HG02885 (cell line): ENCODE measurements at regions not wholly inside any gene's neighbourhood (a gene's known extent, or its start where the extent isn't known, plus 50 kb on each side); places are given as distances from the start of the nearest gene placed in this dataset.

Experiments
- ATAC-seq: cut with Tn5 transposase; IDR thresholded peaks from one replicate; pipeline ENCODE4 v1.9.1; 2021; ENCODE audit warnings: mild to moderate bottlenecking; ENCODE audit not compliant: unreplicated experiment, poor library complexity

DNA sequence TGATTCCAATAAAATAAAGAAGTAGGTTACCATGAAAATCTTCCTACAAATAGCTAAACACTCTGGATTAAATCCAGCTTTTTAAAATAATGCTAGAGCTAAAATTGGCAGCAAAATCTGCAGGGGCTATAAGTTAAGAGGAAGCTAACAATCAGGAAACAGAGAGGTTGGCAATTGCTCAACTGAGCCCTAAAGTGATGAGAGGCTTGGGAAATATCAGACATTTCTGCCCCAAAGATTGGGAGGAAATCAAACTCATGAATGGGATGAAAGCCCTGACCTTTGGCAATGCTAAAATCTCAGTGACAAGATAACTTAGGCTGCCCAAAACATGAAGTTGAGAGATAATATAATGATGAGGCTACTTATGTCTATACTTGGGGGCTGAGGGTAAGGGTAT is 1437.9 kb downstream of the EFNB2 start:
- ATAC-seq = no peak

DNA sequence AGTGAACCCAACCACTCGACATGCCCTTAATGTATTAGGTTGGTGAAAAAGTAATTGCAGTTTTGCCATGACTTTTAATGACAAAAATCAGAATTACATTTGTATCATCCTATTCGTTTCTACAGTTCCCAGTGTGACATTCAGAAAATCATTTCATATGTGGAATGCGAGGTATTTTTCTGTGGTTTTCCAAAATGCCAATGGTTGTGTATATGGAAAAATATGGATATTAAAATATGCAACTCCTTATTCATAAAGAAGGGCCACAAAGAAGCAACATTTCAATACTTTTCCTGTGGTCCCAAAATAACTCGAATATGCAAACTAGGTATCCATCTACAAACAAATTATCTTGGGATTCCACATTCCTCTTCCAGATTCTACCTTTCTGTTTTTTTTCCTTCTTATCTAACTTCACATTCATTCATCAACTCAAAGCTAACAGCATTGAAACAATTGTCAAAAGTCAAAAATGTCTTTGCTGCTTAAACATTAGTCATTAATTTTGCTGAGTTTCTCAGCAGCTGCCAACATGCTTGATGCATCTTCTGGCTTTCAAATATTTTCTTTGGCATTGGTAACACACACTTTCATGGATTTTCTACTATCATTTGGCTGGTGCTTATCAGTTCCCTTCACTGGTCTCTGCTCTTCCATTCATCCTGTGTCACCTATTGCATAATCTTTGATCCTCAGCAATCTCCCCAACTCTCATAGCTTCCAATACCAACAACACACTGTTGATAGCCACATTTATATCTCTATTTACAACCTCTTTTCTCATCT is 1445.4 kb downstream of the EFNB2 start:
- ATAC-seq = no peak

DNA sequence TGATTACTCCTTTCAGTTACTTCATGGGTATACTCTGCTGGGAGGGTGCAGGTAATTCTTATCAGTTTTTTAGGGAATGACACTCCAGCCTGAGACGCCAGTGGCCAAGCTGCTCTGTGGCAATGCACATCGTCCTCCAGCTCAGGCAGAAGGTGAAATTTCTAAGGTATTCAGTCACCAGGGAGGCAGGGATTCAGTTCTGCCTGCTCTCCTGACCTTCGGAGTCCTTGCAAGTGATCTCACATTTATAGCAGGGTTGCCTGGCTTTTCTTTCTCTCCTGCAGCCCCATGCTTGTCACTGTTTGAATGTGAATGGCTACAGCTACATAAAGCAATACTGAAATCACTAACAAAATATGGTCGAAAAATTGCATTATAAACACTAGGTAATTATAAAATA is 1447.5 kb downstream of the EFNB2 start:
- ATAC-seq = no peak

DNA sequence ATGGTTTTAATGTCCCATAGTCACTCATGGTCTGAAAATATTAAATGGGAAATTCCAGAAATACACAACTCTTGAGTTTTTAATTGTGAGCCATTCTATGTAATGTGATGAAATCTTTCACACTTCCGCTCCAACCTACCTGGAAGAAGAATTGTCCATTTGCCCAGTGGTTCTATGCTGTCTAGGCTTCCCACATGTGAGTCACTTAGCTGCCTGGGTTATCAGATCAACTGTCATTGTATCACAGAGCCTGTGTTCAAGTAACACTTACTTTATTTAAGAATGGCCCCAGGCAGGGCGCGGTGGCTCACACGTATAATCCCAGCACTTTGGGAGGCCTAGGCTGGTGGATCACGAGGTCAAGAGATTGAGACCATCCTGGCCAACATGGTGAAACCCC is 1450.5 kb downstream of the EFNB2 start:
- ATAC-seq = no peak

DNA sequence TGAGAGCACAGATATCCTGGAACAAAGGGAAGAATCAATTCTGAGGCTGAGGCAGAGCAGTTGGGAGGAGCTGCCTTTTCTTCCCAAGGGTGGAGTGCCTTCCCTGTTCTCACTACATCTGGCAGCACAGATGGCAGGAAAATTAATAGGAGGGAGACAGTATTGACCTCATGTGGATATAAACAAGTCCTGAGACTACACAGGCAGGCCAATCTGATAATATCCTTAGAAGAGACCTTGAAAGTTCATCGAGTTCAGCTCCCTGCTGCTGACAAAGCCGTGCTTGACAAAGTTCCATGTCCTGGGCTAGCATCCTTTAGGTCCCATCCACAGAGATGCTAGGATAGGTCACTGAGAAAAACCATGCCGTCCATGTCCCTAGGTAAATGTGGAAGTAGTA is 1451.5 kb downstream of the EFNB2 start:
- no peak for ATAC-seq

DNA sequence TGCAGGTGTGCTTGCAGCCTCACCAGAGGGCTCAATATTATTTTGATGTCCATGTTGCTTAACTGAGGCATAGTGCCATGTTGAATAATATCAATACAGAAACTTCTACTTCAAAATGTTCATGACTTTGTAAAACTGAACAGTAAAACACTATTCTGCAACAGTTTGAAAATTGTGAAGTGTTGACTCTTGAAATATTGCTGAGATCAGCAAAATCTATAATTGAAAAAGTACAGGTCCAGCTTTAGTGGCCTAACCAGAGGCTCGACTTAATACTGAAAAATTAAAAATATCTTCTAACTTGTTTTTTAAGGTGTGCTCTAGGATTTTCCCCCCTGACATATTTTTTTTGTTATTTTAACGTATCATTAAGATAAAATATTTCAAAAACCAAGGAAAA is 1460.7 kb downstream of the EFNB2 start:
- ATAC-seq = no peak

DNA sequence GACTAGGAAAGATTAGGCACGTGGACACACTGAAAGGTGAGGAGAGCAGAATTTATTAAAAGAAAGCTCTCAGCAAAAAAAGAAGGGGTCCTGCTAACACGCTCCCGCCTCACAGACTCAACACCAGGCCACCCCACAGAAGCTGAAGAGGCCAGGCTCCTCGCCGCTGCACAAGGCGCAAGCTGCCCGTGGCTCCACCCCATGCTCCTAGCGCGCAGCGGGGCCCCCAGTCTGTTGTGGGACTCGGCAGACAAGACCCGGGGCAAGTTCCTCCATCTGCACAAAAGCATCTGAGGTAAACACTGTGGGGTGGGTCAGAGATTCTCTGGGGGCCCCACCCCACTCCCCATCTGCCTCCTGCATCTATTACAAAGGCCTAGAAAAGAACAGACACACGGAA is 1462.4 kb downstream of the EFNB2 start:
- ATAC-seq = no peak

DNA sequence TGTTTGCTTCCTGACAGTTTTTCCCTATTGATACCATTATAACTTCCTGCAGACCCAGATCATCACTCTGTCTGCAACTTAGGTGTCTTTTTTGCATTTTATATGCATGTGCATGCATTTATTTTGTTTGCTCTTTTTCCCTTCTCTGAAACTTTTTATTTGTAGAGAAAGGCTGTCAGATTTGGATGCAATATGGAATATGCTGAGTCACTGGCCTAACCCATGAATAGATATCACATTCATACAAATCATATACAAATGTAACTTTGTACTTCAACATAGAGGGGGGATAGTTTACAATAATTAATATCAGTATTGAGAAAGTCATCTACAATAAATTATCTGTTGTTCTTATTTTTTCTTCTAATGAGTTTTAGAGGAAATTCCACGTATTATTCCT is 1465.0 kb downstream of the EFNB2 start:
- no peak for ATAC-seq

DNA sequence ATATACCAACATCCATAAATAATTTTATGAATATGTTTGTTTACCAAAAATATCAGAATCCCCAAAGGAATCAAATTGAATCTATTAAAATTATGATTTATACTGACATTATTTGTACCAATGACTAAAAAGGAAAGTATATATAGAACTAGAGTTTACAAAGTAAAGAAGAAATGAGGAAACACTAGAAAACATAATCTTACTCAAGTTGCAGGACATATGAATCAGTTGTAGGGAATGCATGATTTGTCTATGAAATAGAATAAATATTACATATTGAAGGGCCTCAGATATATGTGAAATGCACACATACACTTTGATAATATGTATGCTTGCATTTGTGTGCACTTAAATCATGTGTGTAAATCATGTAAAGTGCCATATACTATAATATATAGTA is 1466.4 kb downstream of the EFNB2 start:
- ATAC-seq = no peak

DNA sequence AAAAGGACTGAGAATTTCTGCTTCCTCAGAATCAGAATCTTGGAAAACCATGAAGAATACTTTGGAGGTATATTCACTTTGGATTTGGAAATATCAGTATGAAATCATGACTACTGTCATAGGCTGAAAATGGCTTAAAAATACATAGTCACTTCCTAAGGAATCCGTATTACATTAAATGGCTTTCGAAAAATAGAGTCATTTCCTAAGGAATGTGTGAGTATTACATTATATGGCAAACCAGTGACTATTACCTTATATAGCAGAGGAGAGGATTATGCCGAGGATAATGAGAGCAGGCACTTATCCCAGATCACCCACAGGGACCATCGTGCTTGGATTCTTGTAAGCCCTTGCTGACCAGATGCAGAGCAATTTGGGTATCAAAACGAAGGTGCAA is 1471.8 kb downstream of the EFNB2 start:
- no peak for ATAC-seq

DNA sequence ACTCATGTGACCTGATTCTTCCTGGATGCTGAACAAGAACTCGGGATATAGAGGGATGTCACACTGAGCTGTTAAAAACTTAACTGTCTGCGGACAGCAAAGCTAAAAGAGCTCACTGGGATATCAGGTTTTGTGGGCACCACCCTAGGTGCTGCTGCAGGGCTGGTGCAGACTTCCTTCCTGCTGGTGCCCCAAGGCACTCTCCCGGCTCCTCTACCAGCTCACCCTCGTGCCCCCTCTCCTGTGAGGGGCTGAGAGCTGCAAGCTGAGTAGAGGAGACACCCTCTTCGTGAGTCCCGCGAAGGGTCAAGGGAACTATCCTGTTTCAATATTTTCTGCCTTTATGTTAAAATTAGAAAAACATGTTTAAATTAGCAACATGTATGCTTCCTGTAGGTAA is 1475.7 kb downstream of the EFNB2 start:
- no peak for ATAC-seq

DNA sequence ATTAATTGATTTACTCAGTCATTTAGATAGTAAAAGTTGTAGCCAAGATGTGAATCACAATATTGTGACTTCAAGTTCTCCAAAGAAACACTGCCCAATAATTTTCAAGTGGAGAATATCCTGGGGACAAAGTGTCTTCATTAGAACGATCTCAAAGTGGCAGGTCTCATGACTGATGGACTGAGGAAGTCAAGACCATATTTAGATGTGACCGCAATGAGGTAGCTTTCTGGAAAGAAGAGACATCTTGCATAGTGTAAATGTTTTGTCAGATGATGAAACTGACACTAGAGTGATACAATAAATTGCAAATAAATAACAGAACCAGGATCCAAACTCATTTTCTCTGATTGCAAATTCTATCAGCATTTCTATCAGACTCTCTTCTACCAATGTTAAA is 1476.9 kb downstream of the EFNB2 start:
- no peak for ATAC-seq

DNA sequence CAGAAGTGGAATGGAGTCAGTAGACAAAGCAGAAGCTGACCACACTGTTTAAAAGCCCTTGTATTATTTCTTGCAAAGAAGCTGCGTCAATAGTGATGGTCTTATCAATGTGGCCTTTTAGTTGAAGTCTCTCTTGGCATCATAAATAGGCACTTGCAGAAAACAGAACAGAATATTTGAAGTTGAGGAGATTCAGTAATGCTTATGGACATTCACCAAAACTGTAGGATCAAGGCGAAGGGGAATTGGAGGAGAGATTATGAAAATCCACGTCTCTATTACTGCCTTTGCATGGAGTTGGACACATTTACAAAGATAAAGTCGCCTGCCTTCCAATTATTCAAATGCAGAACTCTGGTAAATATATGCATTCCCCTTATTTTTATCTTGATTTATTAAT is 1482.8 kb downstream of the EFNB2 start:
- ATAC-seq = no peak

DNA sequence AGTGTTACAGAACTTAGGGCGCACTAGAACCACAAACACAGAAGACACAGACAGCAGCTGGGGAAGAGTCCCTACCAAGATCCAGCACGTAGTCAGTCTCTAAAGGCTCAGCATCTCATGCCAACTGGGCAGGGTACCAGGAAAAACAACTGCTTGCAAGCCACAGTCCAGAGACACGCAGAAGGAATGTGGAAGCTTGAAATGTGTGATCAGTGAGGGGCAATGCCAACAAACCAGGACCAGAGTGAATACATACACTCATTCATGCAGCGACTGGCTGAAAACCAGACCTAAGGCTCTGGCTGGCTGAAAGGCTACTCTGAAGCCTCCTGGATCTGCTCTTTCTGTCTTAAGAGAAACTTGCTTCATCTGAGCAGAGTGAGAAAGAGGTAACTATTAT is 1484.8 kb downstream of the EFNB2 start:
- ATAC-seq = no peak

DNA sequence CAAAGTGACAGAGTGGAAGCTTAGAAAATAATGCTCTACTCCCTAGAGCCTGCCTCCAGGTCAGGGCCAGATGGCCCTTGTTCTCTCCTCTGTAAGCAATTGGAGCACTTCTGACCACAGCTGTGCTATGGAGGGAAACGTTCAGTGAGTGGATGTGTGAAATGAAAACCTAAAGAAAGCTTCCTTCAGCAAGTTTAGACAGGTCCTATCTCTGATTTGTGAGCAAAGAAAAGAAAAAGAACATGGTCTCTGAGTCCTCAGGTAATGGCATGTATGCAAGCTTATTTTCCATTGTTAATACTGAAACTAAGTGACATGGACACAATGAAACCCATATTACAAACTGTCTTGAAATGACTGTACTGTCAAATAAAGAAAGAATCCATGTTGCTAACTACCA is 1486.8 kb downstream of the EFNB2 start:
- peak; percentile 89 for ATAC-seq

DNA sequence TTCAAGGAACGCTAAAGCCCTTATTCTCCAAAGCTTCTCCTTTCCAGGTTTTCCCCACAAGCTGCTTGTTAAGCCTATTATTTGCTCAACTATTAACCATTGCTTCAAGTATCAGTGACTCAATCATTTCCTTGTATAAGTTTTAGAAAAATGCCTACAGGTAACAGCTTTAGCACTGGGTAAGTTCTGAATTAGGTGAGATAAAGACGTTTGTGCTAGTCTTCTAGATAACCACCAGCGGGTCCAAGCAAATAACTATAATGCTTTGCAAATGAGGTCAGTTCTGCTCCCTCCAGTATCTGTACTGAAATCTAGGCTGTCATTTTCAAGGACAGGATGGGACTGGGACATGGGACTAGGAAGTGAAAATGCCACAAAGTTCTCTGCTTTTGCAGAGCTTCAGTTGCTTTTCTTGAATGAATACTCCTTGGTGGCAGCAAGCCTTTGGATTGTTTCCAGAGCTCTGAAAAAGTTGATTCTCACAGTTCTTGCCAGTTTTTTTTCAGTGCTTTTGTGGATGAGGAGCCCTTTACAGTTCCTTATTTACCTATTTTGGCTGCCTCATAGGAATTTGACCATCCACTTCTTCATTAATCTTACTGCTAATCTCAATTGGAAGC is 1487.7 kb downstream of the EFNB2 start:
- ATAC-seq = no peak

DNA sequence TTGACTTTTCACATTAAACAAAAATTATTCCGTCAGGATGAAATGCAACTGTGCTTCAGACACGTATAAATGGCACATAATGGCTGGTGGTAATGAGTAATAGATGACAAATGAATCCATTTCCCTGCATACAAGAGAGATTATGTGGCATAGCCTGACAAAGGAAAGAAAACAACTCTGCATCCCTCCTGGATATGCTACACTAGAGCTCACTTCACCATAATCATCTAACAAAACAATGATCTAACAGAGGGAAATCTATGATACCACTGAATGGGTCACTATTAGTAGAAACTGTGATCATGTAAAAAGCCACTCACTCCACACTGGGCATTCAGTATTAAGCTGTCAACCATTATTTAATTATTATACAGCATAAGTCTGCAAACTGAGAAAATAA is 1498.4 kb downstream of the EFNB2 start:
- no peak for ATAC-seq

DNA sequence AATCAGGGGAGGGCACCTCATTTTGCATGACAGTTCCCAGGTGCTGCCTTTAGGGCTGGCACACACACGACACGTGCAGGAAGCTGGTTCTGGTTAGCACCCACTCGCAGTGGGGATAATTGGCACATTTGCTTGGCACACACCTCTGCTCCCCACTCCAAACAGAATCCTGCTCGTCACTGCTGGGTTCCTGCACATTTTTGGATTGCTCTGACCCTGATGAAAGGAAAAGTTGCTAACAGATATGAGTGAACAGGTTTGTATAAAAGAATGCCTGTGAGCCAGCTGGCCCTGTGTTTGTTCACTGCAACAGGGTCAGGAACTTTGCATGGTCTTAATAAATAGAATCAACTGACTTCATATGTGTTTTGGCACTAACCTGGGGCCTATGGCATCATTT is 1500.4 kb downstream of the EFNB2 start:
- no peak for ATAC-seq

DNA sequence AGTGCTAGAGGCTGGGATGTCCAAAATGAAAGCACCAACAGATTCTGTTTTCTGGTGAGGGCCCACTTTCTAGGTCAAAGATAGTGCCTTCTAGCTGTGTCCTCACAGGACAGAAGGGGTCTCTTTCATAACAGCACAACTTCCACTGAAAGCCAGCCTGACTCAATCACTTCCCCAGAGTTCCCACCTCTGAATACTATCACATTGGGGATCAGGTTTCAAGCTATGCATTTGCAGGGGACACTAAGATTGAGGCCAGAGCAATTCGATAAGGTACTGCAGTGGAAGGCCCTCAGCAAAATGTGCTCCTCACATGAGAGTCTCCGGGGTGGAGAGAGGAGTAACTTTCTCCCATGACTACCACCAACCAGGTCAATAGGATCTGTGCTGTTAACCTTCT is 1501.5 kb downstream of the EFNB2 start:
- no peak for ATAC-seq

DNA sequence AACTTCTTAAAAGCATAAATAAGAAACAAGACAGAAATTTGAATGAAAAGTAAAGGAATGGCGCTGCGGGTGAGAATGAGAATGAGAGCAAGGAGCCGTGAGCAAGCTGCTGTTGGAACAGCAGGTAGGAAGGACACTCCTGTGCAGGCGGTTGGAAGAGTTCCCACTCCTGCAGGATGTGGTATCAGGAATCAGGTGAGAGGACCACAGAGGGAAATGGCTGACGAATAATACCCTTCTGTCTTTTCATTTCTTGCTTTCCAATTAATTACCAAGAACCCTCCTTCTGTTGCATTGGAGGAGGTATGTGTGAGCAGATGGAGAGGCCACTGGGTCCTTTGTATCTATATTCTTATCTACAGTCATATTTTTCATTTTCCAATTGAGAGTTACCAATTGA is 1504.2 kb downstream of the EFNB2 start:
- no peak for ATAC-seq

DNA sequence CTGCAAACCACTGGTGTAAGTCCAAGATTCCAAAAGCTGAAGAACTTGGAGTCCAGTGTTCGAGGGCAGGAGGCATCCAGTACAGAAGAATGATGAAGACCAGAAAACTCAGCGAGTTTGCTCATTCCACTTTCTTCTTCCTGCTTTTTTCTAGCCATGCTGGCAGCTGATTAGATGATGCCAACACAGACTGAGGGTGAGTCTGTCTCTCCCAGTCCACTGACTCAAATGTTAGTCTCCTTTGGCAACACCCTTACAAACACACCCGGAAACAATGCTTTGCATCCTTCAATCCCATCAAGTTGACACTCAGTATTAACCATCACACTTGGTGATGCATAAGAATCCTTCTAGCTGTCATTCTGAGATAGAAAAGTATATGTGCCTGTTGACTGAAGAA is 1504.6 kb downstream of the EFNB2 start:
- ATAC-seq = no peak

DNA sequence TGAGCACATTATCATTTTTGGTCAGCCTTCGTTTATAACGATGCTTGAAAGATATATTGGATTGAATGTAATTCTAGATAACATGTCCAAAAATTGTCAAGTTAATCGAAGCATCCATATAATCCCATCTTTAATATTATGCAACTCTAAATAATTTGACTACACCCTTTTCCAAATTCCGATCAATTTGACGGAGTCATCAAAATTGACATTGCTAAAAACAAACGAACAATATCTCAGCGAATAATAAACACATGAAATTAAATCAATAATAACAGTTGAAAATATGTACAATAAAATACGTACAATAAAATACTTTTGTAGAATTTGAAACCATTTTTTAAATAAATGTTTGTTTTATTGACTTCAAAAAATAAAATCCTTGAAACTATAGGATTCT is 1516.4 kb downstream of the EFNB2 start:
- no peak for ATAC-seq
